GM12864 (cell line): ENCODE measurements at regions not wholly inside any gene's neighbourhood (a gene's known extent, or its start where the extent isn't known, plus 50 kb on each side); places are given as distances from the start of the nearest gene placed in this dataset.

ENCODE experiments used
- DNase-seq: peaks from one replicate; pipeline ENCODE4 v3.0.0-alpha.2; 2011; ENCODE audit warnings: low read depth
- H3K4me3 ChIP-seq: 2 replicates; pipeline ENCODE4 v1.5.1; 2011; ENCODE audit warnings: mild to moderate bottlenecking, low read depth, low read length, control low read depth
- TF ChIP-seq, protein P1 (sequence below): IDR thresholded peaks from 2 replicates; pipeline ENCODE4 v1.5.1; 2011; ENCODE audit warnings: low read depth, mild to moderate bottlenecking, moderate library complexity, low read length, control low read depth, inconsistent platforms; ENCODE audit errors: missing control alignments

DNA sequence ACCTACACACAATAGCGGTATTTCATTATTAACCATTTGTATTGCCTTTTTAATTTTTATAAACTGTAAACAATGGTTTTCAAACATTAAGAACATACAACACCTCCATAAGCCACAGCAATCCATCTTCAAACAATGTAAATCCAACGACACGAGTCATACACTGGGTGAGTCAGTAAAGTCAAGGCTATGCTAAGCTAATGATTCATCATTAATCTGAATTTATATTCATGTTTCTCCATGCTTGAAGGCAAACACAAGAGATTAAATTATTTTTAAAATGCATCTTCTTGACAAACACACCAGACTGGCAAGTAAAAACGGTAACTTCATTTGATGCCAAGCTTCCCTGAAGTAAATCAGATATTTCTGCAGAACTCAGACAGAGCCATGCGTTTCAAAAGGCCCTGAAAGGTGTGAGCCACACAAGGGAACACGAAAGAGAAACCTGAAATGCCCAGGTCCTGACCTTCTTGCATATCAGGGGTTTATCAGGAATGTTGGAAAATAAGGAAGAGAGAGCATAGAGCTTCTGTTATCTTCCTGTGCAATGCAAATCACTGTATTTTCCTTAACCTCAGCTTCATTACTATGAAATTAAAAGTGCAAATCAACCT lies 162.5 kb downstream of the ALDH8A1 start:
- no peak for DNase-seq
- H3K4me3 ChIP-seq, result no peak overlapping the region
- TF ChIP-seq, protein P1, sequence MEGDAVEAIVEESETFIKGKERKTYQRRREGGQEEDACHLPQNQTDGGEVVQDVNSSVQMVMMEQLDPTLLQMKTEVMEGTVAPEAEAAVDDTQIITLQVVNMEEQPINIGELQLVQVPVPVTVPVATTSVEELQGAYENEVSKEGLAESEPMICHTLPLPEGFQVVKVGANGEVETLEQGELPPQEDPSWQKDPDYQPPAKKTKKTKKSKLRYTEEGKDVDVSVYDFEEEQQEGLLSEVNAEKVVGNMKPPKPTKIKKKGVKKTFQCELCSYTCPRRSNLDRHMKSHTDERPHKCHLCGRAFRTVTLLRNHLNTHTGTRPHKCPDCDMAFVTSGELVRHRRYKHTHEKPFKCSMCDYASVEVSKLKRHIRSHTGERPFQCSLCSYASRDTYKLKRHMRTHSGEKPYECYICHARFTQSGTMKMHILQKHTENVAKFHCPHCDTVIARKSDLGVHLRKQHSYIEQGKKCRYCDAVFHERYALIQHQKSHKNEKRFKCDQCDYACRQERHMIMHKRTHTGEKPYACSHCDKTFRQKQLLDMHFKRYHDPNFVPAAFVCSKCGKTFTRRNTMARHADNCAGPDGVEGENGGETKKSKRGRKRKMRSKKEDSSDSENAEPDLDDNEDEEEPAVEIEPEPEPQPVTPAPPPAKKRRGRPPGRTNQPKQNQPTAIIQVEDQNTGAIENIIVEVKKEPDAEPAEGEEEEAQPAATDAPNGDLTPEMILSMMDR, result no peak

DNA sequence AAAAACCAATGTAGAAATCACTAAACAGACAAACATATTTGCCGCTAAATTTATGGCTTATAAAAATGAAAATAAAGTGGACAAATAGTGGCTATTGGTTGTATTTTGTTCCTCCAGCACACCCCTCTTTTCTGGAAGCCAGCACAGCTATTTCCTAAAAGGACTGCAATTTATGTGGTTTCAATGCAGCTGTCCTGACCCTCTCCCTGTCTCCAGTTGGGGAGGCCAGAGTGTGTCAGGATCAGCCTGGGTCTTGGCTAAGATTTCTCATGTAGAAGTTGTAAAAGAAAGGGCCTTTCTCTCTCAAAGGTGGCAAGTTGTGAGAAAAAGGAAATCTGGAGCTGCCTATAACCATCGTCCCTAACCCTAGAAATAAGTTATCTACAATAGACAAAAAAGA lies 165.6 kb downstream of the ALDH8A1 start:
- TF ChIP-seq, protein P1, result no peak
- no peak for DNase-seq
- H3K4me3 ChIP-seq, result no peak overlapping the region

DNA sequence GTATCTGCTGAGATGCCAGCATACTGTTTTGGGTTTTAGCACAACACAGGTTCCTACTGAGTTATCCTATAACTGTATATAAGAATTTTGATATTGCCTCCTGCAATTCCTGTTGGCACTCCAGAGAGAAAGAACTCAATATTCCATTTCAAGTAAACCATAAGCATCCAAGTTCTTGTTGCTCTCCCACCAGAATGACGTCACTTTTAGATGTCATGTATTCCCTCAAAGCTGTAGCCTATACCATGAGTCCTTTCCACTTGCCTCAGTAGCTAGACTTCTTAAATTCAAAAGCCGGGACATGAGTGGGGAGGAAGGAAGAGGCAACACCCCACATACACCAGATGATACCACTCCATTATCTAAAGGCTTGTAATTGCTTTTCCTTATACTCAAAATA lies 171.5 kb downstream of the ALDH8A1 start:
- TF ChIP-seq, protein P1, result no peak
- DNase-seq, result no peak
- H3K4me3 ChIP-seq, result no peak overlapping the region

DNA sequence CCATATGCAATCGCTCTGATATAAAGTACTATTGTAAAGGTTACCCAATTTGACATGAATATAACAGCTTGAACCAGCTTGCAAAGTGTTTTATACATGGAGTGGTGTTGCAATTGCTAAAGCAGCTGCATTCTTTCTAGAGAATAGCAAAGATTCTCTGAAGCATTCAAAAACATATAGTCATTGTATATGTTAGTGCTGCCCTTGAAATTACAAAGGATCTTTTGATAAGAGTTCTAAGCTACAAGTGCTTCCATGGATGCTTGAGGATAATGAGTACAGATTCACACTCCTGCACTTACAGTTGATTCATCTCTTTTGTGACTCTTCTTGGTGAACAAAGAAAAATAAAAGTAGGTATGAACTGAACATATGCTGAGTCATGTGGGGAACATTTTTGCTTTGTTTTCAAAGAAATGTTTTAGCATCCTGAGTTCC lies 175.7 kb downstream of the ALDH8A1 start:
- TF ChIP-seq, protein P1, result no peak
- no peak for DNase-seq
- H3K4me3 ChIP-seq, result no peak overlapping the region

- no peak overlapping the region for H3K4me3 ChIP-seq
- TF ChIP-seq, protein P1, result no peak
- DNase-seq, result no peak
Measured at GRCh38 chr6:134772671-134773360, 177.1 kb downstream of the ALDH8A1 start.

DNA sequence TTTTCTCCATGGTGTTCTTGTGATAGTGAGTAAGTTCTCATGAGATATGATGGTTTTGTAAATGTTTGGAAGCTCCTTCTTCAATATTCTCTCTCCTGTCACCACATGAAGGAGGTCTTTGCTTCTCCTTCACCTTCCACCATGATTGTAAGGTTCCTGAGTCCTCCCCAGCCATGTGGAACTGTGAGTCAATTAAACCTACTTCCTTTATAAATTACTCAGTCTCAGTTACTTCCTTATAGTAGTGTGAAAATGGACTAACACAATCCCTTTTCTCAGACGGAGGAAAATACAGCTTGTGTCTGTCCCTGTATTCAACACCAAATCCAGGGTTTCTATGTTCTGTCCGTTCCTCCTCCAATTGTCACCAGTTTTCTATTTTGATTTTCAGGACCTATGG lies 181.0 kb downstream of the ALDH8A1 start:
- DNase-seq, result no peak
- no peak overlapping the region for H3K4me3 ChIP-seq
- TF ChIP-seq, protein P1, result no peak

DNA sequence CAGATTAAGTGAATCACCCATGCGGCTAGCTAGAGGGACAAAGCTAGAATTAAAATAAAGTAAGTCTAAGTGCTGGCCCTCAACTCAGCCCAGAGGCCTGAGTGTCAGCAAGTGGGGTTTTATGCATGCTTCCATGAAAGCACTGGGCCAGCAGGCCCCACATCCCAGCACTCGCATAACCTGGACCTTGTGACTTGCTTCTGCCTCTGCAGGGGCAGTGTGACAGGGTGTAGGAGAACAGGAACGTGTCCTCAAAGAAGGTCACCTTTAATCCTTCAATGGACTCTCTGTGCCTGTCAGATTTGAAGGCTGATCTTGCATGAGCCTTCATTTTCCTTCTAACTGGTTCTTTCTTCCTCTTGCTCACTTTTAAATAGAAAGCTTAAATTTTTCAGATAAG lies 183.4 kb downstream of the ALDH8A1 start:
- TF ChIP-seq, protein P1, result no peak
- no peak for DNase-seq
- no peak overlapping the region for H3K4me3 ChIP-seq
